ENCODE measurements at regions not wholly inside any gene's neighbourhood (a gene's known extent, or its start where the extent isn't known, plus 50 kb on each side); places are given as distances from the start of the nearest gene placed in this dataset.

- Histone ChIP-seq H3K4me1 (ENCODE audit: control insufficient read depth in 2 of 3, insufficient read depth in 2 of 3, low read depth in 1 of 3, low read length in 3 of 3) (no peaks in the 10 kb centered on the region), H3K9me3 (ENCODE audit: control insufficient read depth in 2 of 3, insufficient read depth in 1 of 3, low read length in 3 of 3) (no peaks in the 10 kb centered on the region), H3K27ac (ENCODE audit: low read depth in 2 of 2, low read length in 2 of 2) (no peak overlapping the region), H3K9ac (ENCODE audit: low read length in 3 of 3) (no peak overlapping the region), H3K36me3 (ENCODE audit: control insufficient read depth in 2 of 3, insufficient read depth in 3 of 3, low read length in 3 of 3) (no peaks in the 10 kb centered on the region), H3K27me3 (ENCODE audit: control insufficient read depth, insufficient read depth, low read length) (no peaks in the 10 kb centered on the region), H3K4me3 (ENCODE audit: low read length in 3 of 3) (no peak overlapping the region)
- DNase-seq (no peak), FAIRE-seq (no peak)
- TF ChIP-seq, protein P1, sequence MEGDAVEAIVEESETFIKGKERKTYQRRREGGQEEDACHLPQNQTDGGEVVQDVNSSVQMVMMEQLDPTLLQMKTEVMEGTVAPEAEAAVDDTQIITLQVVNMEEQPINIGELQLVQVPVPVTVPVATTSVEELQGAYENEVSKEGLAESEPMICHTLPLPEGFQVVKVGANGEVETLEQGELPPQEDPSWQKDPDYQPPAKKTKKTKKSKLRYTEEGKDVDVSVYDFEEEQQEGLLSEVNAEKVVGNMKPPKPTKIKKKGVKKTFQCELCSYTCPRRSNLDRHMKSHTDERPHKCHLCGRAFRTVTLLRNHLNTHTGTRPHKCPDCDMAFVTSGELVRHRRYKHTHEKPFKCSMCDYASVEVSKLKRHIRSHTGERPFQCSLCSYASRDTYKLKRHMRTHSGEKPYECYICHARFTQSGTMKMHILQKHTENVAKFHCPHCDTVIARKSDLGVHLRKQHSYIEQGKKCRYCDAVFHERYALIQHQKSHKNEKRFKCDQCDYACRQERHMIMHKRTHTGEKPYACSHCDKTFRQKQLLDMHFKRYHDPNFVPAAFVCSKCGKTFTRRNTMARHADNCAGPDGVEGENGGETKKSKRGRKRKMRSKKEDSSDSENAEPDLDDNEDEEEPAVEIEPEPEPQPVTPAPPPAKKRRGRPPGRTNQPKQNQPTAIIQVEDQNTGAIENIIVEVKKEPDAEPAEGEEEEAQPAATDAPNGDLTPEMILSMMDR (IDR thresholded peaks at IDR 0.05; ENCODE audit: borderline replicate concordance, extremely low read depth, insufficient read depth), result no peak
- intact Hi-C loops (cut with DNase I), result no loop called here
These were observed 146.3 kb upstream of the DUSP10 start for GRCh38 chr1:221888218-221888617.

- no peaks in the 10 kb centered on the region for H3K27me3 ChIP-seq (ENCODE audit: control insufficient read depth, insufficient read depth, low read length)
- H3K9ac ChIP-seq (ENCODE audit: low read length in 3 of 3), result no peak overlapping the region
- TF ChIP-seq, protein P1 (IDR thresholded peaks at IDR 0.05; ENCODE audit: borderline replicate concordance, extremely low read depth, insufficient read depth), result no peak
- H3K4me3 ChIP-seq (ENCODE audit: low read length in 3 of 3), result no peak overlapping the region
- no peak for FAIRE-seq
- H3K27ac ChIP-seq (ENCODE audit: low read depth in 2 of 2, low read length in 2 of 2), result no peak overlapping the region
- DNase-seq, result no peak
- H3K9me3 ChIP-seq (ENCODE audit: control insufficient read depth in 2 of 3, insufficient read depth in 1 of 3, low read length in 3 of 3), result no peaks in the 10 kb centered on the region
- intact Hi-C loops (cut with DNase I), result no loop called here
- no peaks in the 10 kb centered on the region for H3K4me1 ChIP-seq (ENCODE audit: control insufficient read depth in 2 of 3, insufficient read depth in 2 of 3, low read depth in 1 of 3, low read length in 3 of 3)
- H3K36me3 ChIP-seq (ENCODE audit: control insufficient read depth in 2 of 3, insufficient read depth in 3 of 3, low read length in 3 of 3), result no peaks in the 10 kb centered on the region
These were observed 145.9 kb upstream of the DUSP10 start for GRCh38 chr1:221887758-221888157.

GRCh38 chr1:221887415-221887746 lies 145.5 kb upstream of the DUSP10 start:
- intact Hi-C loops (cut with DNase I), result no loop called here
- FAIRE-seq, result no peak
- H3K27me3 ChIP-seq (ENCODE audit: control insufficient read depth, insufficient read depth, low read length), result no peaks in the 10 kb centered on the region
- no peaks in the 10 kb centered on the region for H3K9me3 ChIP-seq (ENCODE audit: control insufficient read depth in 2 of 3, insufficient read depth in 1 of 3, low read length in 3 of 3)
- no peak for DNase-seq
- TF ChIP-seq, protein P1 (IDR thresholded peaks at IDR 0.05; ENCODE audit: borderline replicate concordance, extremely low read depth, insufficient read depth), result no peak
- no peak overlapping the region for H3K27ac ChIP-seq (ENCODE audit: low read depth in 2 of 2, low read length in 2 of 2)
- no peaks in the 10 kb centered on the region for H3K36me3 ChIP-seq (ENCODE audit: control insufficient read depth in 2 of 3, insufficient read depth in 3 of 3, low read length in 3 of 3)
- H3K4me1 ChIP-seq (ENCODE audit: control insufficient read depth in 2 of 3, insufficient read depth in 2 of 3, low read depth in 1 of 3, low read length in 3 of 3), result no peaks in the 10 kb centered on the region
- no peak overlapping the region for H3K9ac ChIP-seq (ENCODE audit: low read length in 3 of 3)
- no peak overlapping the region for H3K4me3 ChIP-seq (ENCODE audit: low read length in 3 of 3)

GRCh38 chr1:221886743-221887414 lies 145.0 kb upstream of the DUSP10 start:
- Histone ChIP-seq H3K9me3 (ENCODE audit: control insufficient read depth in 2 of 3, insufficient read depth in 1 of 3, low read length in 3 of 3) (no peaks in the 10 kb centered on the region), H3K4me3 (ENCODE audit: low read length in 3 of 3) (no peak overlapping the region), H3K9ac (ENCODE audit: low read length in 3 of 3) (no peak overlapping the region), H3K27ac (ENCODE audit: low read depth in 2 of 2, low read length in 2 of 2) (no peak overlapping the region), H3K4me1 (ENCODE audit: control insufficient read depth in 2 of 3, insufficient read depth in 2 of 3, low read depth in 1 of 3, low read length in 3 of 3) (no peaks in the 10 kb centered on the region), H3K27me3 (ENCODE audit: control insufficient read depth, insufficient read depth, low read length) (no peaks in the 10 kb centered on the region), H3K36me3 (ENCODE audit: control insufficient read depth in 2 of 3, insufficient read depth in 3 of 3, low read length in 3 of 3) (no peaks in the 10 kb centered on the region)
- no peak for FAIRE-seq
- TF ChIP-seq, protein P1 (IDR thresholded peaks at IDR 0.05; ENCODE audit: borderline replicate concordance, extremely low read depth, insufficient read depth), result no peak
- intact Hi-C loops (cut with DNase I), result no loop called here
- DNase-seq, result peak in 4 of 5 donors; percentile 13 to 85 (median 20)
